ENCODE measurements at regions not wholly inside any gene's neighbourhood (a gene's known extent, or its start where the extent isn't known, plus 50 kb on each side); places are given as distances from the start of the nearest gene placed in this dataset.

DNA sequence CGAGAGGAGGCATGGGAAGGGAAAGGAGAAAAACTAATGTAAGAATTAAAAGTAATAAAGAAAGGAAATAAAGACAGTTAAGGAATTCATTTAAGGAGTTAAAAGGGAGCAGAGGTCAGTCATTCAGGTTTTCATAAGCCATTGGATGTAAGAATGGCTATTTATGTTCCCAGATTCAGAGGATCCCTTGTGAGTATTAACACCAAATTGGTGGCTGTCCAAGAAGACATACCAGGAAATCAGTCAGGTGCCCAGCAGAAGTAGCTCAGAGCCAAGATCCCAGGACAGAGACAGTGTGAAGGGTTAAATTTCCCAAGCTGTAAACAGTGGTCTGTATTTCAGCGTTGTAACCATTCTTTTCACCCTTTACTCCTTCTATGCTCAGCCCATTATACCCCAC is 550.4 kb downstream of the BCL11A start:
- no peak for DNase-seq (ENCODE audit: low spot score in 2 of 2)
- WGBS = 68% methylated on average over 2 of the region's 2 CpGs
- H3K4me1 ChIP-seq = no peaks in the 10 kb centered on the region
- H3K36me3 ChIP-seq = no peaks in the 10 kb centered on the region
- H3K27ac ChIP-seq = no peak overlapping the region
- no peaks in the 10 kb centered on the region for H3K27me3 ChIP-seq
- H3K9me3 ChIP-seq = no peaks in the 10 kb centered on the region
- no peak overlapping the region for H3K4me3 ChIP-seq
- TF ChIP-seq POLR2A (IDR thresholded peaks at IDR 0.05) (no peak), POLR2AphosphoS5 (IDR thresholded peaks at IDR 0.05) (no peak), EP300 (IDR thresholded peaks at IDR 0.05) (no peak)
- TF ChIP-seq, protein P1, sequence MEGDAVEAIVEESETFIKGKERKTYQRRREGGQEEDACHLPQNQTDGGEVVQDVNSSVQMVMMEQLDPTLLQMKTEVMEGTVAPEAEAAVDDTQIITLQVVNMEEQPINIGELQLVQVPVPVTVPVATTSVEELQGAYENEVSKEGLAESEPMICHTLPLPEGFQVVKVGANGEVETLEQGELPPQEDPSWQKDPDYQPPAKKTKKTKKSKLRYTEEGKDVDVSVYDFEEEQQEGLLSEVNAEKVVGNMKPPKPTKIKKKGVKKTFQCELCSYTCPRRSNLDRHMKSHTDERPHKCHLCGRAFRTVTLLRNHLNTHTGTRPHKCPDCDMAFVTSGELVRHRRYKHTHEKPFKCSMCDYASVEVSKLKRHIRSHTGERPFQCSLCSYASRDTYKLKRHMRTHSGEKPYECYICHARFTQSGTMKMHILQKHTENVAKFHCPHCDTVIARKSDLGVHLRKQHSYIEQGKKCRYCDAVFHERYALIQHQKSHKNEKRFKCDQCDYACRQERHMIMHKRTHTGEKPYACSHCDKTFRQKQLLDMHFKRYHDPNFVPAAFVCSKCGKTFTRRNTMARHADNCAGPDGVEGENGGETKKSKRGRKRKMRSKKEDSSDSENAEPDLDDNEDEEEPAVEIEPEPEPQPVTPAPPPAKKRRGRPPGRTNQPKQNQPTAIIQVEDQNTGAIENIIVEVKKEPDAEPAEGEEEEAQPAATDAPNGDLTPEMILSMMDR (IDR thresholded peaks at IDR 0.05) = no peak

DNA sequence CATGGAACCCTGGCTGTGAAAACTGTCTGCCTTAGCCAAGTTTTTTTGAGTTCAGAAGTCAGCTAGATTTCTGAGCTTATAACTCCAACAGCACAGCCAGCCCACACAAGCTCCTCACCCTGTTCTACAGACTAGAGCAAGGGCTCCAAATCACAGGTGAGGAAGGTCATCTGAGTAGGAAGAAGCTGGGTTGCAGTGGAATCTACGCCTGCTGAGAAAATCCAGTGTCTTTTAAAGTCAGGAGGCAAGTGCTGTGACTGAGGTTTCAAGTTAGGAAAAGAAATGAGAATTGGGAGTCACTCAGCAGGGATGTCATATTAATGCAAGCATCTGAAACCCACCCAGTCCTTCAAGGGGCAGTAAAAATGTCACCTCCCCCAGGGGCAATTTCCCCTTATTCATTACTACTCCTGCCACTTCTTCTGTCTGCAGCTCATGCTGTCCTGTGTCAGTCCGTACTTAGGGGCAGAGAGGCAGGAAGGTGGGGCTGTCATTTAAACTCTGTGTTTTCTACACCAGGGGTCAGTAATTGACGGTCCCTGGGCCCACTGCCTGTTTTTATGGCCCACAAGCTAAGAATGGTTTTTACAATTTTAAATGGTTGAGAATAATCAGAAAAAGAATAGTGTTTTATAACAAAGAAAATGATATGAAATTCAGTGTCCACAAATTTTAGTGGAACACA is 551.1 kb downstream of the BCL11A start:
- no peaks in the 10 kb centered on the region for H3K4me1 ChIP-seq
- no peak overlapping the region for H3K27ac ChIP-seq
- TF ChIP-seq POLR2A (IDR thresholded peaks at IDR 0.05) = no peak
- no peak for TF ChIP-seq POLR2AphosphoS5 (IDR thresholded peaks at IDR 0.05)
- TF ChIP-seq EP300 (IDR thresholded peaks at IDR 0.05) = no peak
- TF ChIP-seq, protein P1 (IDR thresholded peaks at IDR 0.05) = no peak
- 72% methylated on average over 3 of the region's 3 CpGs for WGBS
- no peak overlapping the region for H3K4me3 ChIP-seq
- no peaks in the 10 kb centered on the region for H3K27me3 ChIP-seq
- H3K36me3 ChIP-seq = no peaks in the 10 kb centered on the region
- no peak for DNase-seq (ENCODE audit: low spot score in 2 of 2)
- no peaks in the 10 kb centered on the region for H3K9me3 ChIP-seq

DNA sequence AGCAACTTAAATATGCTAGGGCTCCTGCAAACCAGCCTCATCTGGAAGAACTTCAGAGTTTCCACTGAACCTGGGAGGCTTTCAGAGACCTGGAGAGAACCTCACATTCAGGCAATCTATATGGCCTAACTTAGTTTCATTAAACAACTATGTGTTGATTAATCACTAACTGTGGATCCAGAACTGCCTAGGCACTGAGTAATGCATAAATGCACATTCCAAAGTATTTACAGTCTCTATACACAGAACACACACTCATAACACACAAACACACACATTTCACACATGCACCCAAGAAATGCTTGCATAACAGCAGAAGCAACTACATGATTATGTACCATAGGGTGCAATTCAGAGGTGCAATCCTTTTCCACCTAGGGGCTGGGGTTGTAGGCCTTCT is 552.8 kb downstream of the BCL11A start:
- Histone ChIP-seq H3K27me3 (no peaks in the 10 kb centered on the region), H3K9me3 (no peaks in the 10 kb centered on the region), H3K4me1 (no peaks in the 10 kb centered on the region), H3K4me3 (no peak overlapping the region), H3K36me3 (no peaks in the 10 kb centered on the region), H3K27ac (no peak overlapping the region)
- TF ChIP-seq EP300 (IDR thresholded peaks at IDR 0.05) (no peak), POLR2A (IDR thresholded peaks at IDR 0.05) (no peak), POLR2AphosphoS5 (IDR thresholded peaks at IDR 0.05) (no peak)
- TF ChIP-seq, protein P1 (IDR thresholded peaks at IDR 0.05) = no peak
- no peak for DNase-seq (ENCODE audit: low spot score in 2 of 2)

DNA sequence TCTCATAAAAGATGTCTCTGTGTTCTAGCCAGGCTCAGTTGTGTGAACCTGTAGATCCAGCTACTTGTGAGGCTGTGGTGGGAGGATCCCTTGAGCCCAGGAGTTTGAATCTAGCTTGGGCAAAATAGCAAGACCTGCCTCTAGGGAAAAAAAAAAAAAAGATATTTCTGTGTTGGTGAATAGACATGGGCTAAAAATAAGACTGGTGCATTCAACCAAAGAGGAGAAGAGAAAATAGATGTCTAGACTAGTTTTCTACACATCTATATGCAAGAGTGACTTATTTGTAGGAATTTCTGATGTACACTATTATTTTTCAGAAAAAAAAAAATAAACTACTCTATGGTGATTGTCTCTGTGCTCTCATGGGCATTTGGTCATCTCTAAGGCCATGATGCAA is 555.1 kb downstream of the BCL11A start:
- H3K27me3 ChIP-seq = no peaks in the 10 kb centered on the region
- no peaks in the 10 kb centered on the region for H3K36me3 ChIP-seq
- no peak overlapping the region for H3K27ac ChIP-seq
- no peak for DNase-seq (ENCODE audit: low spot score in 2 of 2)
- no peak for TF ChIP-seq POLR2A (IDR thresholded peaks at IDR 0.05)
- TF ChIP-seq POLR2AphosphoS5 (IDR thresholded peaks at IDR 0.05) = no peak
- TF ChIP-seq, protein P1 (IDR thresholded peaks at IDR 0.05) = no peak
- no peak for TF ChIP-seq EP300 (IDR thresholded peaks at IDR 0.05)
- H3K4me1 ChIP-seq = no peaks in the 10 kb centered on the region
- no peak overlapping the region for H3K4me3 ChIP-seq
- H3K9me3 ChIP-seq = no peaks in the 10 kb centered on the region

DNA sequence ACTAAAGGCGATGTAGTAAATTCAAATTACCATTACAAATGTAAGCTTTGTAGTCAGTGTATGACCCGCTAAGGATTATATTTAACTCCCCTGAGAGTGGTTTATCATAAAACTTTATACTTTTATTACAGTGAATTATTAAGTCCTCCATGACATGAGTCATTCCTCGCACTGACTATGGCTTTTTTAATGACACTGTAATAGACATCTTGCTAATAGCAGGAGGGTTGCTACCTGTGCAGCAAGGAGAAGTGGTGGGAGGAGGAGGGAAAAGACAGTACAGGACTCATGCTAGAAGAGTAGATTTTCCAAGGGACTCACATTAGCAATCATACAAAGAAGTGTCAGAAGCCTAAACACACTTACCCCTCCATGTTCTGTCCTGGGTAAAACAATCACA is 556.1 kb downstream of the BCL11A start:
- TF ChIP-seq POLR2A (IDR thresholded peaks at IDR 0.05) (no peak), EP300 (IDR thresholded peaks at IDR 0.05) (no peak), POLR2AphosphoS5 (IDR thresholded peaks at IDR 0.05) (no peak)
- TF ChIP-seq, protein P1 (IDR thresholded peaks at IDR 0.05) = no peak
- 94% methylated on average over 3 of the region's 3 CpGs for WGBS
- H3K4me3 ChIP-seq = no peak overlapping the region
- H3K36me3 ChIP-seq = no peaks in the 10 kb centered on the region
- no peaks in the 10 kb centered on the region for H3K4me1 ChIP-seq
- no peak for DNase-seq (ENCODE audit: low spot score in 2 of 2)
- H3K27ac ChIP-seq = no peak overlapping the region
- H3K9me3 ChIP-seq = no peaks in the 10 kb centered on the region
- no peaks in the 10 kb centered on the region for H3K27me3 ChIP-seq
